Fibroblast of lung (primary cell): ENCODE measurements at regions not wholly inside any gene's neighbourhood (a gene's known extent, or its start where the extent isn't known, plus 50 kb on each side); places are given as distances from the start of the nearest gene placed in this dataset.

Experiments
- DNase-seq, 2 donors: peaks; one replicate each; pipeline versions ENCODE4 v3.0.0 to v3.0.0-alpha.2; 2010; ENCODE audit warnings: low read depth in 2 of 2
- H2AFZ ChIP-seq: 2 replicates; pipeline ENCODE4 v1.5.1; 2012; ENCODE audit warnings: low read length, control low read depth, inconsistent platforms
- H3K27ac ChIP-seq: 2 replicates; pipeline ENCODE4 v1.5.1; 2011; ENCODE audit warnings: low read length, control low read depth; ENCODE audit not compliant: insufficient read depth
- H3K27me3 ChIP-seq: 2 replicates; pipeline ENCODE4 v1.5.1; 2011; ENCODE audit warnings: mild to moderate bottlenecking, low read length; ENCODE audit not compliant: control insufficient read depth, insufficient read depth
- H3K36me3 ChIP-seq: 2 replicates; pipeline ENCODE4 v1.5.1; 2011; ENCODE audit warnings: low read length; ENCODE audit not compliant: control insufficient read depth, insufficient read depth
- H3K4me1 ChIP-seq: 2 replicates; pipeline ENCODE4 v1.5.1; 2011; ENCODE audit warnings: low read length; ENCODE audit not compliant: control insufficient read depth, insufficient read depth; ENCODE audit errors: extremely low read depth
- H3K4me2 ChIP-seq: 2 replicates; pipeline ENCODE4 v1.5.1; 2011; ENCODE audit warnings: low read length, control low read depth; ENCODE audit not compliant: insufficient read depth; ENCODE audit errors: extremely low read depth
- H3K4me3 ChIP-seq, 4 experiments: fragments of 200-600 bp in 1 of 4; sonication (generic) in 1 of 4; replicated peaks in 1 of 4; 2 replicates each; pipeline ENCODE4 v1.5.1; 2011 to 2016; ENCODE audit warnings: low read length in 4 of 4, low read depth in 3 of 4, mild to moderate bottlenecking in 3 of 4, control low read depth in 2 of 4, inconsistent platforms in 1 of 4, mixed read lengths in 1 of 4; ENCODE audit not compliant: insufficient read depth in 1 of 4; ENCODE audit errors: control extremely low read depth in 1 of 4
- H3K79me2 ChIP-seq: 2 replicates; pipeline ENCODE4 v1.5.1; 2012; ENCODE audit warnings: mild to moderate bottlenecking, low read length, inconsistent platforms; ENCODE audit not compliant: control insufficient read depth, insufficient read depth
- H3K9ac ChIP-seq: 2 replicates; pipeline ENCODE4 v1.5.1; 2011; ENCODE audit warnings: mild to moderate bottlenecking, low read length, control low read depth; ENCODE audit not compliant: insufficient read depth
- H3K9me3 ChIP-seq: 2 replicates; pipeline ENCODE4 v1.5.1; 2012; ENCODE audit warnings: low read depth, low read length; ENCODE audit not compliant: control insufficient read depth, insufficient read depth
- H4K20me1 ChIP-seq: 2 replicates; pipeline ENCODE4 v1.5.1; 2011; ENCODE audit warnings: low read length; ENCODE audit not compliant: control insufficient read depth, insufficient read depth; ENCODE audit errors: extremely low read depth
- CTCF ChIP-seq, 2 donors: IDR thresholded peaks in 1 of 2; conservative IDR thresholded peaks in 1 of 2; 1 replicate in 1 of 2; 2 replicates in 1 of 2; pipeline ENCODE4 v1.5.1; 2011 to 2012; ENCODE audit warnings: low read length in 2 of 2, control low read depth in 1 of 2, inconsistent platforms in 1 of 2, low read depth in 1 of 2, mild to moderate bottlenecking in 1 of 2
- EZH2 ChIP-seq: IDR thresholded peaks from 2 replicates; pipeline ENCODE4 v1.5.1; 2012; ENCODE audit warnings: low read length, control low read depth, mild to moderate bottlenecking; ENCODE audit errors: missing control alignments

GRCh38 chr5:74365723-74366122, 274.8 kb downstream of the ENC1 start:
- no peaks in the 10 kb centered on the region for H3K27me3 ChIP-seq
- H3K9me3 ChIP-seq: no peaks in the 10 kb centered on the region
- no peak overlapping the region for H3K27ac ChIP-seq
- no peaks in the 10 kb centered on the region for H3K4me1 ChIP-seq
- H3K4me2 ChIP-seq: no peak overlapping the region
- H3K36me3 ChIP-seq: no peaks in the 10 kb centered on the region
- no peak overlapping the region for H3K4me3 ChIP-seq
- H3K9ac ChIP-seq: no peak overlapping the region
- H3K79me2 ChIP-seq: no peaks in the 10 kb centered on the region
- no peak overlapping the region for H2AFZ ChIP-seq
- no peaks in the 10 kb centered on the region for H4K20me1 ChIP-seq
- TF ChIP-seq EZH2: no peak
- TF ChIP-seq CTCF (conservative IDR thresholded peaks at IDR 0.05 in 1 of 2, IDR thresholded peaks at IDR 0.05 in 1 of 2; ENCODE audit: low read depth in 1 of 2, low read length in 2 of 2): no peak
- DNase-seq: no peak

GRCh38 chr5:74364507-74364906, 276.0 kb downstream of the ENC1 start:
- no peaks in the 10 kb centered on the region for H3K4me1 ChIP-seq
- TF ChIP-seq CTCF (conservative IDR thresholded peaks at IDR 0.05 in 1 of 2, IDR thresholded peaks at IDR 0.05 in 1 of 2; ENCODE audit: low read depth in 1 of 2, low read length in 2 of 2) (no peak), EZH2 (no peak)

GRCh38 chr5:74363603-74364205, 276.8 kb downstream of the ENC1 start:
- H3K4me2 ChIP-seq: no peak overlapping the region
- H4K20me1 ChIP-seq: no peaks in the 10 kb centered on the region
- H2AFZ ChIP-seq: no peak overlapping the region
- H3K27me3 ChIP-seq: no peaks in the 10 kb centered on the region
- no peak overlapping the region for H3K27ac ChIP-seq
- DNase-seq: no peak
- no peaks in the 10 kb centered on the region for H3K36me3 ChIP-seq
- TF ChIP-seq CTCF (conservative IDR thresholded peaks at IDR 0.05 in 1 of 2, IDR thresholded peaks at IDR 0.05 in 1 of 2; ENCODE audit: low read depth in 1 of 2, low read length in 2 of 2) (no peak), EZH2 (no peak)
- no peaks in the 10 kb centered on the region for H3K4me1 ChIP-seq
- no peaks in the 10 kb centered on the region for H3K9me3 ChIP-seq
- no peaks in the 10 kb centered on the region for H3K79me2 ChIP-seq
- H3K4me3 ChIP-seq: no peak overlapping the region
- H3K9ac ChIP-seq: no peak overlapping the region

More at GRCh38 chr5:74364507-74364906, 276.0 kb downstream of the ENC1 start:
- no peak overlapping the region for H3K4me2 ChIP-seq
- H3K9me3 ChIP-seq: no peaks in the 10 kb centered on the region
- no peaks in the 10 kb centered on the region for H4K20me1 ChIP-seq
- no peak overlapping the region for H3K27ac ChIP-seq
- H3K36me3 ChIP-seq: no peaks in the 10 kb centered on the region
- H2AFZ ChIP-seq: no peak overlapping the region
- H3K4me3 ChIP-seq: no peak overlapping the region
- no peak overlapping the region for H3K9ac ChIP-seq
- H3K79me2 ChIP-seq: no peaks in the 10 kb centered on the region
- no peak for DNase-seq
- no peaks in the 10 kb centered on the region for H3K27me3 ChIP-seq
